GM12891 (cell line): ENCODE measurements at regions not wholly inside any gene's neighbourhood (a gene's known extent, or its start where the extent isn't known, plus 50 kb on each side); places are given as distances from the start of the nearest gene placed in this dataset.

ENCODE experiments used
- PAX5 ChIP-seq: IDR thresholded peaks from 2 replicates; pipeline ENCODE4 v1.6.1; 2011; ENCODE audit warnings: low read length, moderate library complexity, mild to moderate bottlenecking; ENCODE audit not compliant: insufficient read depth, severe bottlenecking
- POLR2A ChIP-seq: IDR thresholded peaks from 2 replicates; pipeline ENCODE4 v1.6.1; 2011; ENCODE audit warnings: low read depth, low read length, control low read depth
- POLR2AphosphoS5 ChIP-seq: IDR thresholded peaks from 2 replicates; pipeline ENCODE4 v1.6.1; 2011; ENCODE audit warnings: low read depth, low read length, control low read depth
- POU2F2 ChIP-seq: IDR thresholded peaks from 2 replicates; pipeline ENCODE4 v1.6.1; 2011; ENCODE audit warnings: low read depth, mild to moderate bottlenecking, control low read depth, low read length, moderate library complexity
- SPI1 ChIP-seq: IDR thresholded peaks from 2 replicates; pipeline ENCODE4 v1.6.1; 2011; ENCODE audit warnings: low read depth, low read length, control low read depth
- TAF1 ChIP-seq: IDR thresholded peaks from 2 replicates; pipeline ENCODE4 v1.6.1; 2011; ENCODE audit warnings: low read depth, low read length, control low read depth

DNA sequence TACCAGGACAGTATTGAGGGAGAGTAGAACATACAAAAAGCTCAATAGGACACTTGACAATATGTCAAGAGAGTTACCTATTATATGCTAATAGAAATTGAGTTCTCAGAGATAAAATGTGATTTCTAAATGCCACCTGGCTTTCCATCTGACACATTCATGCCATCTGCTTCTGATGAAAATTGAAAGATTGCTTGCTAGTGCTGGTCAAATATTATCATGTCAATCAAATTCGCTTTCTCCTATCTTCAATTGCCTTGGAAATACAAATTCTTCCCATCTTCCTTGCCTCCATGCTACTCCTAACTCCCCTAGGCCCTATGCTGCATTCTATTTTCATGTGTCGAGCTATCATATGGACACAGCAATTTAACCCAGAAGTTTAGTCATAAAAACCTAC, 1076.9 kb downstream of the ARAP2 start:
- TF ChIP-seq POLR2A (no peak), TAF1 (no peak), PAX5 (no peak), POLR2AphosphoS5 (no peak), SPI1 (no peak), POU2F2 (no peak)
